Stimulated activated CD4-positive, alpha-beta T cell treated with anti-CD3 and anti-CD28 coated beads, Interleukin-12 subunit alpha, Interleukin-12 subunit beta, amount 100 ng/mL, for 48 hours (primary cell): ENCODE measurements at regions not wholly inside any gene's neighbourhood (a gene's known extent, or its start where the extent isn't known, plus 50 kb on each side); places are given as distances from the start of the nearest gene placed in this dataset.
"Not testable (repeated sequence)": the region's sequence is repeated elsewhere in the genome, so short reads cannot be mapped to it uniquely, and the experiment has no call there.

Source experiments
- DNase-seq, 3 donors: peaks; one replicate each; pipeline ENCODE4 v3.0.0-alpha.2; 2020; ENCODE audit warnings: low read depth in 2 of 3, low spot score in 1 of 3

GRCh38 chr13:110010404-110011138, 224.2 kb upstream of the IRS2 start:
- DNase-seq = no peak

- DNase-seq = no peak
These were observed 222.4 kb upstream of the IRS2 start for GRCh38 chr13:110008816-110009215.

DNA sequence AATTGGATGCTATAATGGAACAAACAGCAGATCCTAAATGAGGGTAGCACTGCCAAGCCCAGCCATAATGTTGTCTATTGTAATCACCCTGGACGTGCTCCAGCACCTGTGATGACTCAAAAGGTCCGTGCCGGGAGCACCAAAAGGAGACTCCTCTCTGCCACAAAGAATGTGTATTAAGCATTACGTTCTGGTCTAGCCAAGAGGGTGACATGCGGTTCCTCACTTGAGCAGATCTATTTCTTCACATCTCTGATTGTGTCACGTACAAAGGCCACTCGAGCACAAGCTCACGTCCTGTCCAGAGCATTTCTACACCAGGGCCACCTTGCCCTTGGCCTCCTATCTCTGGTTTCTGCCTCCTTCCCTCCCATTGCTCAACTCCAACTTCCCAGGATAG, 219.9 kb upstream of the IRS2 start:
- no peak for DNase-seq

DNA sequence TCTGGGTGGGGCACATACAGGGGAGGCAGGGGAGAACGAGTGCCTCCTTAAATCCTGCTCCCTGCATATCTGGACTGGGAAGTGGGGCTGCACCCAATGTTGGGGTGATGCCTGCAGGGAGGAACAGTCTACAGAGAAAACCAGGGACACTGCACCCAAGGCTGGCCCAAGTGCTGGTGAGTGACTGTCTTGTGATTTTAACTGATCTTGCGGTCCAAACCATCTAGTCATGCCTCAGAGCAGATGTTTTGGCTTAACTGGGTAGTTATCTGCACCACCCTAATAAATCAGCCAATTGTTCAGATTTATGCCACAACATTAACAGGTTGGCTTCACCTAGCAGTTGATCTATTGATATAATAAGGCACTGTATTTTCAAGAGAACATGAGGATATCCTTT, 219.2 kb upstream of the IRS2 start:
- DNase-seq = no peak

GRCh38 chr13:110004814-110005213, 218.4 kb upstream of the IRS2 start:
- no peak for DNase-seq

GRCh38 chr13:110001670-110002275, 215.4 kb upstream of the IRS2 start:
- no peak for DNase-seq

- DNase-seq = no peak
These were observed 214.4 kb upstream of the IRS2 start for GRCh38 chr13:110000534-110001345.

- DNase-seq = no peak
These were observed 213.5 kb upstream of the IRS2 start for GRCh38 chr13:109999659-110000533.

DNA sequence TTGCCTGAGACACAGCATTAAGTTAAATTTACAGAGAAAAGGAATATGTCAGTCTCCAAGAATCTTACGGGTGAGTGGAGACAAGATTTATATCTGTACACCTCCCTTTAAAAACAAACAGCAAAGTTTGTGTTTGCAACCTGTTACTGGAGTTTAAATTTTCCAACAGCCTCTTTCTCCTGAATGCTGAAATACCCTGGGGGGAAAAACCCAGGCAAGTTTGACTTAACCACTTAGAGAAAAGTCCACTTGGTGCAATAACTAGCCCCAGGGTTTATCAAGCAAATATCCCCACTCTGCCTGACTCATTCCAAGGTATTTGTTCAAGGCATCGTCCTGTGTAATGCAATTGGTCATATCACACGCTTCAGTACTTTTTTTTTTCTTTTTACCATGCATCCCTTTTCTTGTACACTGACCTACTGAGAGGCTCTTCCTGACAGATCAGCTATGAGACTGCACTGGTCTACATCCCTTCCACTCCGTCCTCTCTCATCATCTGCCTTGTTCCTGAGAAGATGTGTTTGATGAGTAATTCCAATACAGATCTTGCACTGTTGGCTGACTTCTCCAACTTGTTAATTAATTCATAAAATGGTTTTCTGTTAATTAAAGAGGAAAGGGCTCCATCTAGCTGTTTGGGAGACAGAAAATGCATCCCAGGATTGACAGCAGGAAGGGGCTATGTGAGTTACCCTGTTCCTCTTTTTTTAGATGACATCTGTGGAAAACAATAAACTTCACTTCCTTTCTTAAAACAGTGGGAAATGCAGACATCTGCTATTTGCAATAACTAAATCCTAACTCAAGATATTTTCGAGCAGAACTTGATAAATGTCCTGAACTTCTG, 212.5 kb upstream of the IRS2 start:
- no peak for DNase-seq

- no peak for DNase-seq
These were observed 211.7 kb upstream of the IRS2 start for GRCh38 chr13:109998037-109998436.

GRCh38 chr13:109997056-109997595, 210.7 kb upstream of the IRS2 start:
- not testable (repeated sequence) for DNase-seq

GRCh38 chr13:109996404-109996960, 210.1 kb upstream of the IRS2 start:
- no peak for DNase-seq

DNA sequence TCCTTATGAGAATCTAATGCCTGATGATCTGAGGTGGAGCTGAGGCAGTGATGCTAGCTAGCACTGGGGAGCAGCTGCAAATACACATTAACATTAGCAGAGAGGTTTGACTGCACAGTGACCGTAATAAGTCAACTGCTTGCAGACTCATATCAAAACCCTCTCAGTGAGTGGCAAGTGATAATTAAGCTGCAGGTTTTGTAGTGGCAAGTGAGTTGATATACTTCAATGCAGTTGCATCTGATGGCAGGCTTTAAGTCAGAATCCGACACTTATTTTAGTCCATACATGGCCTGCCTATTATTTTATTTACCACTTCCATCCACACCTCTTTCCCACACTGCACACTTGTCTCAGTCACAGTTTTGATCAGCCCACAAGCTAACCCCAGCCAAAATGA, 209.2 kb upstream of the IRS2 start:
- DNase-seq = no peak

DNA sequence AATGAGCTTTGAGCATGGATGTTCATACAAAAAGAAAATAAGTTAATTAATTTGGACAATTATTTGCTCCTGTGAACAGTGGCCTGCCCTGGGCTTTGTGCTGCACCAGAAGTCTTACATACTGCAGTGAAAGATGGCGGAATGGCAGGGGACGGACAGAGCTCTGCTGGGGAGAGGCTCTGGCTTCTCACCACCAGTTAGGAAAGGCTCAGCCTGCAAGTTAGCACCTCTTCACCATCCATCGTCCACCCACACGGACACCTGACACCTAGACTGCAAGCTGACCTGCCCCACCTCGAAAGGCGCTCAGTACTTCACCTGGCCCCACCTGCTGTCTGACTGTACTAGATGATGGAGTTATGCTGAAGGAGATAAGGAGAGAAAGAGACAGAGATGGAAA, 203.9 kb upstream of the IRS2 start:
- no peak for DNase-seq

- no peak for DNase-seq
These were observed 203.3 kb upstream of the IRS2 start for GRCh38 chr13:109989686-109990085.

- DNase-seq = no peak
These were observed 202.8 kb upstream of the IRS2 start for GRCh38 chr13:109989155-109989554.

- no peak for DNase-seq
These were observed 200.5 kb upstream of the IRS2 start for GRCh38 chr13:109986851-109987250.

GRCh38 chr13:109985871-109986450, 199.6 kb upstream of the IRS2 start:
- DNase-seq = no peak

- no peak for DNase-seq
These were observed 197.1 kb upstream of the IRS2 start for GRCh38 chr13:109983447-109983846.
